GM21576 (cell line): ENCODE measurements at regions not wholly inside any gene's neighbourhood (a gene's known extent, or its start where the extent isn't known, plus 50 kb on each side); places are given as distances from the start of the nearest gene placed in this dataset.
"Not testable (repeated sequence)": the region's sequence is repeated elsewhere in the genome, so short reads cannot be mapped to it uniquely, and the experiment has no call there.

Source experiments
- ATAC-seq: cut with Tn5 transposase; IDR thresholded peaks from one replicate; pipeline ENCODE4 v1.9.1; 2021; ENCODE audit warnings: mild to moderate bottlenecking, moderate library complexity; ENCODE audit not compliant: unreplicated experiment

- no peak for ATAC-seq
These were observed 610.4 kb downstream of the RFPL4B start for GRCh38 chr6:112957536-112957916.

- ATAC-seq: not testable (repeated sequence)
These were observed 613.0 kb downstream of the RFPL4B start for GRCh38 chr6:112960130-112960529.

GRCh38 chr6:112967974-112968373 is 620.8 kb downstream of the RFPL4B start:
- no peak for ATAC-seq

- no peak for ATAC-seq
These were observed 624.5 kb downstream of the RFPL4B start for GRCh38 chr6:112971651-112972050.

- not testable (repeated sequence) for ATAC-seq
These were observed 627.8 kb downstream of the RFPL4B start for GRCh38 chr6:112974931-112975330.

GRCh38 chr6:112976579-112976978 is 629.4 kb downstream of the RFPL4B start:
- not testable (repeated sequence) for ATAC-seq

- ATAC-seq: no peak
These were observed 632.7 kb downstream of the RFPL4B start for GRCh38 chr6:112979830-112980229.

- no peak for ATAC-seq
These were observed 633.5 kb downstream of the RFPL4B start for GRCh38 chr6:112980676-112981075.

GRCh38 chr6:112983713-112984261 is 636.7 kb downstream of the RFPL4B start:
- no peak for ATAC-seq

GRCh38 chr6:112984899-112985298 is 637.8 kb downstream of the RFPL4B start:
- ATAC-seq: no peak

- ATAC-seq: no peak
These were observed 639.2 kb downstream of the RFPL4B start for GRCh38 chr6:112986321-112986720.

- ATAC-seq: no peak
These were observed 641.6 kb downstream of the RFPL4B start for GRCh38 chr6:112988748-112989147.

- ATAC-seq: no peak
These were observed 643.8 kb downstream of the RFPL4B start for GRCh38 chr6:112990971-112991370.

GRCh38 chr6:112991912-112992311 is 644.8 kb downstream of the RFPL4B start:
- no peak for ATAC-seq

GRCh38 chr6:112997421-112998085 is 650.4 kb downstream of the RFPL4B start:
- ATAC-seq: no peak

GRCh38 chr6:113004054-113004453 is 656.9 kb downstream of the RFPL4B start:
- no peak for ATAC-seq

GRCh38 chr6:113004470-113005270 is 657.5 kb downstream of the RFPL4B start:
- ATAC-seq: no peak

- ATAC-seq: no peak
These were observed 659.4 kb downstream of the RFPL4B start for GRCh38 chr6:113006494-113006893.

GRCh38 chr6:113009682-113010081 is 662.6 kb downstream of the RFPL4B start:
- ATAC-seq: no peak

- ATAC-seq: no peak
These were observed 663.3 kb downstream of the RFPL4B start for GRCh38 chr6:113010196-113010989.

- no peak for ATAC-seq
These were observed 664.3 kb downstream of the RFPL4B start for GRCh38 chr6:113011389-113011788.
